GM12874 (cell line): ENCODE measurements at regions not wholly inside any gene's neighbourhood (a gene's known extent, or its start where the extent isn't known, plus 50 kb on each side); places are given as distances from the start of the nearest gene placed in this dataset.

Experiments used
- TF ChIP-seq, protein P1 (sequence below): IDR thresholded peaks from 2 replicates; pipeline ENCODE4 v1.5.1; 2011; ENCODE audit warnings: low read depth, mild to moderate bottlenecking, control low read depth, low read length, moderate library complexity; ENCODE audit not compliant: insufficient read depth

DNA sequence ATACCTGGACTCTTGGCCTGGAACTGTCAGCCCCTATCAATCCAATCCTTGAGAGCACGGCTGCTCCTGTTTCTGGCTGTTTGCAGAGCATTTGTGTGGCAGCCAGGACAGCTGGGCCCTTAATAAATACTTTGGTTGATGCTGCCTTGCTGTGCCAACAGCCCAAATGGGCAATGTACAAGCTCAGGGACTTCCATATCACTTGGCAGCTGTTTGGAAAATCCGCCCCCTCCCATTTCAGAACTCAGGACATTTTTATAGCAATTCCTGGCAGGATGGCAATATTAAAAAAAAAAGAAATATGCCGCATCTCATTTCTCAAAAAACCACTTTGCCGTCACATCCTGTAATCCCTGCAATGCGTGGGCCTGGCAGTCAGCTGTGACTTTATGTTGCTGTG lies 218.9 kb downstream of the HS3ST1 start:
- TF ChIP-seq, protein P1, sequence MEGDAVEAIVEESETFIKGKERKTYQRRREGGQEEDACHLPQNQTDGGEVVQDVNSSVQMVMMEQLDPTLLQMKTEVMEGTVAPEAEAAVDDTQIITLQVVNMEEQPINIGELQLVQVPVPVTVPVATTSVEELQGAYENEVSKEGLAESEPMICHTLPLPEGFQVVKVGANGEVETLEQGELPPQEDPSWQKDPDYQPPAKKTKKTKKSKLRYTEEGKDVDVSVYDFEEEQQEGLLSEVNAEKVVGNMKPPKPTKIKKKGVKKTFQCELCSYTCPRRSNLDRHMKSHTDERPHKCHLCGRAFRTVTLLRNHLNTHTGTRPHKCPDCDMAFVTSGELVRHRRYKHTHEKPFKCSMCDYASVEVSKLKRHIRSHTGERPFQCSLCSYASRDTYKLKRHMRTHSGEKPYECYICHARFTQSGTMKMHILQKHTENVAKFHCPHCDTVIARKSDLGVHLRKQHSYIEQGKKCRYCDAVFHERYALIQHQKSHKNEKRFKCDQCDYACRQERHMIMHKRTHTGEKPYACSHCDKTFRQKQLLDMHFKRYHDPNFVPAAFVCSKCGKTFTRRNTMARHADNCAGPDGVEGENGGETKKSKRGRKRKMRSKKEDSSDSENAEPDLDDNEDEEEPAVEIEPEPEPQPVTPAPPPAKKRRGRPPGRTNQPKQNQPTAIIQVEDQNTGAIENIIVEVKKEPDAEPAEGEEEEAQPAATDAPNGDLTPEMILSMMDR = no peak

DNA sequence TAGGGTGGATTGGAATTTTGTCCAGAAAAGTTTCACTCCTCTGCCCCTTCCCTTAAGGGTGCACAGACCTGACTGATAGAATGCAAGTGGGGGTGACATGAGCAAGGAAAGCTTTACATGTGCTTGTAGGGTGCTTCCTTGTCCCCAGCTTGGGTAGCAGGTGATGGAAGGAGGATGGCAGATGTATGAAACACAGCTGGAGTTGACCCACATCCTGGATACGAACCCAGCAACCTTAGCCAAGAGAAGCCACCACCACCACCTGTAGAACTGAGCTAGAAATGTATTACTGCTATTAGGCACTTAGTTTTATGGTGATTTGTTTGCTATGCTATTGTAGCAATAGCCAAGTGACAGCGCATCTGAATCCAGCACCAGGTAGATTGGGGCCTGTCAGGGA lies 227.4 kb downstream of the HS3ST1 start:
- TF ChIP-seq, protein P1 = no peak

DNA sequence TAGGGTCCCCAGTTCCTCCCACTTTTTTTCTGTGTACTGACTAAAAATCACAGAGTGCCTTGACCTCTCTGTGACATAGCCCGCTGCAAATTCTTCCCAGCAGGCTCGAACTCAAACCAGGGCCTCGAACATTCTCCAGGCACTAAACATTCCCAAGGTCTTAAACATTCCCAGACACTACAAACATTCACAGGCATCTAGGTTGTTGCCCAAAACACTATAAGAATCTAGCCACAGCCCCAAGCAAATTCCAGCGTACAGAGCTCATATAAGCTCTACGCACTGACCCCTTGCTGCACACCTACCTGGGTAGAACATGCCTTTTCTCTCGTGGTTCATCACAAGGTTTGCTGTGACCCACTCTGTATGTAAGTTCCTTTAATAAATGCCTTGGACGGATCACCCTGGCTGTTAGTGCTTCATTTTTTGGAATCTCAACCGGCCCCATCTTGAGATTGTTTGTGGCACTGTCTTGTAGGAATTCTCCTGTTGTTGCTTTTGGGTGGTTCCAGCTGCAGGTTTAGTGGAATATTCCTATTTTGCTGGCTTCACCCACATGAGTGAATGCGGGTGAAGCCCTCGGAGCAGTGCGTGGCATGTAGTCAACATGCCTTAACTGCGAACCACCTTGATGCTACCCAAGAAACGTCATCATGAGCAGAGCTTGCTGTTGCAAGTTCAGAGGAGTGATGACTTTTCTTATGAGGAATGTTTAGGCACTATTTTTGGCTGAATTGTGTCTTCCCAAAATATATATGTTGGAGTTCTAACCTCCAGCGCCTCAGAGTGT lies 230.0 kb downstream of the HS3ST1 start:
- TF ChIP-seq, protein P1 = no peak

DNA sequence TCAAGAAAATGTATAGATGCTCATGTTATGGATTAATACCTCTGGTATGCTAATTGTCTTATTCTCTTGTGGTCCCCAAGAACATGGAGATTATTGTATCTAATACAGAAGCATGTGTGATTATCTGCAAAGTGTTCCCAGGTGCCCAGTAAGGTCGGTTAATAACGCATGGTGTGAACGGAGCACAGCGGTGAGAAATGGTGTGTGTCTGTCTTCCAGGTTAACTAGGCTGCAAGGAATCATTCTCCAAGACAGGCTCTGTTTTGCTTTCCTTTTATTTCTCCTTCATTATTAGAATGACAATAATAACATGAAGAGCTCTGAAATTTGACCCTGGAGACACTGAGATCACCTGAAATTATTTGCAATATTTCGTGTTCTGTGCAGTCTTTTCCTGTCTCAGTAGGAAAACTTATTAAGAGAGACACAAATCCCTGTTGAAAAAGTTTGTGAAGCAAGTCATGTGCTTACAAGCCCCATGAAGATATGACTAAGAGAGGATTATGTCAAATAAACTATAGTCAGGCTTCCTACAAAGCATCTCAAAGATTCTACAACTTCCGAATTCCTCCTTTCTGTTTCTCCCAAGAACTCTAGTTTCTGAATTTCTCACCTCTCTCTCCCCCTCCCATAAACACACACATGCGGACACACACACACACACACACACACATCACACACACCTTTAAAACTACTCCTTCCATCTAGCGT lies 230.9 kb downstream of the HS3ST1 start:
- TF ChIP-seq, protein P1 = no peak

DNA sequence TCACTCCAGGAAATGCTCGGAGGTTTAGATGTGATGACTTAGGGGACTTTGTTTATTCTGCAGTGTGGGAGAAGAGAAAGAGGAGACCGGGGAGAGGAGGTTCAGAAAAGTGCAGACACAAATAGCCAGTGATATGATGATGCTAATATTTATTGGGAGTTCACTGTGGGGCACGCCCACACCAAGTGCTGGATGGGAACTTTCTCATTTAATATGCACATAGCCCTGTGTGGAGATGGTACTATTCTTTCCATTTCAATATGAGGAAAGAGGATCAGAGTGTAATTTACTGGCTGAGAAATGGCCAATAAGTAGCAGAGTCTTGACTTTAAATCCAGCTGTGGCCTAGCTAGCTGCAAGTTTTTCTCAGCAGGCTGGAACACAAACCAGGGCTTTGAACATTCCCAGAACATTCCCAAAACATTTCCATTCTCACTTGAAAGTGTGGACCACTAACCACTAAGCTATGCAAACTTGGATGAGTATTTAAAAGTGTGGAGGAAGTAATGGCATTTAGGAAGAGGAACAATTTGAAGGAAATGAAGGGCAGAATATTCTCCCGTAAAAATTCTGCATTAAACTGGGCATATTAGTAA lies 231.7 kb downstream of the HS3ST1 start:
- TF ChIP-seq, protein P1 = no peak

DNA sequence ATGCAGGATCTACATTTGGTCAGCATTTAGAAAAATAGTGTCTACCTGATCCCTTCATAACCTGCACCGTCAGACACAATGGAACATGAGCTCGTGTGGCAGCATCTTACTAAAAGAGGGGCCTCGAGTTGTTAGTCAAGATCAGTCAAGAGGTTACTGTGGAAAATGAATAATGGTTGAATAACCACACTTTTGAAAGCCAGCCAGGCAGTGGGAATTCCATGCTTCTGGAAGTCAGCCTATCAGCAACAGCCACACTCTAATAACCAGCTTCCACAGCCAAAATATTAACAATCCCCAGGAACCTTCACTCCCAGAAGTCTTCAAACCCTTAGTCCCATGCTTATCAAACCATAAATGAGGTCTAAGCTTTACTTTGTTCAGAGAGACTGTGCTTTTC lies 234.3 kb downstream of the HS3ST1 start:
- TF ChIP-seq, protein P1 = no peak

DNA sequence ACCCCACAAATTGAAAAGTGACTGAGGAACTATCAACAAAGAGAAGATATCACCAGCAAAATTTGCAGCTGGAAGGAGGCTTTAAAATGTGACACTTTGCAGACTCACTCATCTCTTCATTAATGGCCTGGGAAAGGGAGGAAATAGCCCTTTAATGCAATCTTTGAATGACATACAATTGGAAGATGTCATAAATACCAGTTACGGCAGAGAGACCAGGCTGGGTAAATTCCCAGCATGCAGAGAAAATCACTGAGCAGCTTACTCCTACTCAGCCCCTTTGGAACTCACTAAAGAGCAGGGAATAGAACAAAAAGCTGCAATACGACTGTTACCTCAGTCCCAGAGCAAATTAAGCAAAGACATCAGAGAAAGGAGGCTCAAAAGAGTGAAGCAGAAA lies 238.9 kb downstream of the HS3ST1 start:
- TF ChIP-seq, protein P1 = no peak
